SK-N-SH treated with all-trans-retinoic acid at 6 μM for 48 hours (cell line): ENCODE measurements at regions not wholly inside any gene's neighbourhood (a gene's known extent, or its start where the extent isn't known, plus 50 kb on each side); places are given as distances from the start of the nearest gene placed in this dataset.

Experiments used
- ARNTL ChIP-seq: fragments of 450-650 bp; formaldehyde crosslinking; IDR thresholded peaks from 2 replicates; pipeline ENCODE4 v1.5.0; 2020; ENCODE audit warnings: low read depth, mild to moderate bottlenecking, moderate library complexity, borderline replicate concordance
- TSHZ2 ChIP-seq: fragments of 250-450 bp; sonication (Bioruptor Pico); IDR thresholded peaks from 2 replicates; pipeline ENCODE4 v1.5.0; 2020; ENCODE audit warnings: mild to moderate bottlenecking, moderate library complexity

- TF ChIP-seq ARNTL (CRISPR knock-in tag) (no peak), TSHZ2 (CRISPR knock-in tag) (no peak)
These were observed 195.5 kb upstream of the APCDD1 start for GRCh38 chr18:10258836-10259474.
